Caco-2 (cell line): ENCODE measurements at regions not wholly inside any gene's neighbourhood (a gene's known extent, or its start where the extent isn't known, plus 50 kb on each side); places are given as distances from the start of the nearest gene placed in this dataset.

Source experiments
- BruUV-seq: library from RNA; stranded (reverse); fragments of 400-500 nt; replicated peaks from 2 replicates; lab custom pipeline; 2021; lab: Mats Ljungman, UMichigan
- CTCF ChIA-PET: fragments of 300-600 bp; sonication (Branson Sonifier 250); formaldehyde crosslinking; loops from one replicate; lab custom pipeline; 2022; ENCODE audit warnings: antibody characterized with exemption; lab: Charles Lee
- POLR2A ChIA-PET: fragments of 300-600 bp; sonication (Branson Sonifier 250); formaldehyde crosslinking; loops from one replicate; lab custom pipeline; 2022; ENCODE audit warnings: antibody characterized with exemption; lab: Charles Lee
- DNase-seq, 2 experiments: peaks; one replicate each; pipeline versions ENCODE4 v3.0.0 to v3.0.0-alpha.2; 2020 to 2022
- H3K27me3 ChIP-seq: replicated peaks from 2 replicates; pipeline ENCODE4 v1.6.0; 2011; ENCODE audit warnings: low read length; ENCODE audit not compliant: control insufficient read depth, insufficient read depth
- H3K36me3 ChIP-seq: 2 replicates; pipeline ENCODE4 v1.5.1; 2011; ENCODE audit warnings: low read length; ENCODE audit not compliant: control insufficient read depth, insufficient read depth
- H3K4me1 ChIP-seq: fragments of 250-450 bp; sonication (Bioruptor Pico); 2 replicates; pipeline ENCODE4 v1.5.1; 2020; ENCODE audit warnings: mild to moderate bottlenecking
- H3K4me3 ChIP-seq: 2 replicates; pipeline ENCODE4 v1.5.1; 2011; ENCODE audit warnings: low read depth, mild to moderate bottlenecking, control low read depth, low read length
- H3K9me3 ChIP-seq: fragments of 250-450 bp; sonication (Bioruptor Pico); 2 replicates; pipeline ENCODE4 v1.5.1; 2020; ENCODE audit warnings: mild to moderate bottlenecking, moderate library complexity
- H3K27ac Mint-ChIP-seq: one replicate; pipeline ENCODE4 v1.8.0; 2022; ENCODE audit warnings: mixed read lengths; ENCODE audit not compliant: unreplicated experiment
- H3K27me3 Mint-ChIP-seq: one replicate; pipeline ENCODE4 v1.8.0; 2022; ENCODE audit warnings: mixed read lengths; ENCODE audit not compliant: insufficient read depth, unreplicated experiment
- H3K36me3 Mint-ChIP-seq: one replicate; pipeline ENCODE4 v1.8.0; 2022; ENCODE audit warnings: mild to moderate bottlenecking, mixed read lengths; ENCODE audit not compliant: insufficient read depth, unreplicated experiment
- H3K4me1 Mint-ChIP-seq: one replicate; pipeline ENCODE4 v1.8.0; 2022; ENCODE audit warnings: low read depth, mixed read lengths; ENCODE audit not compliant: unreplicated experiment
- H3K4me3 Mint-ChIP-seq: one replicate; pipeline ENCODE4 v1.8.0; 2022; ENCODE audit warnings: mild to moderate bottlenecking, moderate library complexity, mixed read lengths; ENCODE audit not compliant: unreplicated experiment
- H3K9me3 Mint-ChIP-seq: one replicate; pipeline ENCODE4 v1.8.0; 2022; ENCODE audit warnings: mixed read lengths; ENCODE audit not compliant: unreplicated experiment
- CTCF ChIP-seq, 2 experiments: fragments of 200-600 bp in 1 of 2; IDR thresholded peaks; 1 replicate in 1 of 2; 2 replicates in 1 of 2; pipeline versions ENCODE4 v1.5.1 to v1.8.0; 2011 to 2022; ENCODE audit warnings: antibody characterized with exemption in 1 of 2, control low read depth in 1 of 2, inconsistent platforms in 1 of 2, low read depth in 1 of 2, low read length in 1 of 2, mild to moderate bottlenecking in 1 of 2, moderate library complexity in 1 of 2; ENCODE audit not compliant: insufficient read depth in 1 of 2, severe bottlenecking in 1 of 2, unreplicated experiment in 1 of 2
- intact Hi-C: fragments of 100-400 bp; cut with micrococcal nuclease; formaldehyde crosslinking; loops from one replicate; pipeline ENCODE4 v1.10.0; 2022; ENCODE audit not compliant: unreplicated experiment

- H3K4me1 Mint-ChIP-seq, result peaks cover 13% of the 10 kb centered on the region
- Histone ChIP-seq H3K9me3 (no peaks in the 10 kb centered on the region), H3K4me3 (no peak overlapping the region), H3K36me3 (no peaks in the 10 kb centered on the region; the same call in 1 of the 2 replicates), H3K27me3 (no peaks in the 10 kb centered on the region), H3K4me1 (no peaks in the 10 kb centered on the region)
- no peak overlapping the region for H3K4me3 Mint-ChIP-seq
- CTCF ChIA-PET, result no interaction called here
- BruUV-seq, result no TSS peak
- H3K27me3 Mint-ChIP-seq, result no peaks in the 10 kb centered on the region
- TF ChIP-seq CTCF (IDR thresholded peaks at IDR 0.05; ENCODE audit: insufficient read depth in 1 of 2, low read depth in 1 of 2, low read length in 1 of 2, severe bottlenecking in 1 of 2, unreplicated experiment in 1 of 2), result no peak
- no peaks in the 10 kb centered on the region for H3K9me3 Mint-ChIP-seq
- POLR2A ChIA-PET, result no interaction called here
- no peak overlapping the region for H3K27ac Mint-ChIP-seq
- DNase-seq, result no peak
- peaks cover 66% of the 10 kb centered on the region for H3K36me3 Mint-ChIP-seq
- intact Hi-C loops, result no loop called here
Measured at GRCh38 chr11:17157761-17158160, 50.0 kb downstream of the PIK3C2A start.

DNA sequence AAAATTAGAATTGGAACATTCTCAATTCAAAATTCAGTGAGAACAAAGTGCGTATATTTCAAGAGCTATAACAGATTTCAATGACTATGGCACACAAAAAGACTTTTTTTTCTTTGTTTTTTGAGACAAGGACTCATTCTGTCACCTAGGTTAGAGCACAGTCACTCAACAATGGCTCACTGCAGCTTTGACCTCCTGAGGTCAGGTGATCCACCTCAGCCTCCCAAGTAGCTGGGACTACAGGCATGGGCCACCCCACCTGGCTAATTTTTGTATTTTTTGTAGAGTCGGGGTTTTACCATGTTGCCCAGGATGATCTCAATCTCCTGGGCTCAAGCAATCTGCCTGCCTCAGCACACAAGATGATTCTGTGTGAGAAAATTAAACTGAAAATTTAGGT, 51.5 kb downstream of the PIK3C2A start:
- no TSS peak for BruUV-seq

GRCh38 chr11:17154409-17155159, 53.2 kb downstream of the PIK3C2A start:
- intact Hi-C loops, result no loop called here
- Histone ChIP-seq H3K4me1 (no peaks in the 10 kb centered on the region), H3K9me3 (no peaks in the 10 kb centered on the region), H3K27me3 (no peaks in the 10 kb centered on the region), H3K36me3 (no peaks in the 10 kb centered on the region; the same call in 1 of the 2 replicates), H3K4me3 (no peak overlapping the region)
- no peaks in the 10 kb centered on the region for H3K27me3 Mint-ChIP-seq
- H3K4me3 Mint-ChIP-seq, result no peak overlapping the region
- DNase-seq, result no peak
- TF ChIP-seq CTCF (IDR thresholded peaks at IDR 0.05; ENCODE audit: insufficient read depth in 1 of 2, low read depth in 1 of 2, low read length in 1 of 2, severe bottlenecking in 1 of 2, unreplicated experiment in 1 of 2), result no peak
- BruUV-seq, result no TSS peak
- ChIA-PET POLR2A (no interaction called here), CTCF (no interaction called here)
- H3K9me3 Mint-ChIP-seq, result no peaks in the 10 kb centered on the region
- no peaks in the 10 kb centered on the region for H3K4me1 Mint-ChIP-seq
- no peak overlapping the region for H3K27ac Mint-ChIP-seq
- peaks cover 45% of the 10 kb centered on the region for H3K36me3 Mint-ChIP-seq

More for the DNA sequence above, 51.5 kb downstream of the PIK3C2A start:
- no peak for TF ChIP-seq CTCF (IDR thresholded peaks at IDR 0.05; ENCODE audit: insufficient read depth in 1 of 2, low read depth in 1 of 2, low read length in 1 of 2, severe bottlenecking in 1 of 2, unreplicated experiment in 1 of 2)
- ChIA-PET CTCF (no interaction called here), POLR2A (no interaction called here)
- Mint-ChIP-seq H3K4me3 (no peak overlapping the region), H3K4me1 (peaks cover 13% of the 10 kb centered on the region), H3K9me3 (no peaks in the 10 kb centered on the region), H3K27me3 (no peaks in the 10 kb centered on the region), H3K27ac (no peak overlapping the region), H3K36me3 (peaks cover 58% of the 10 kb centered on the region)
- H3K9me3 ChIP-seq, result no peaks in the 10 kb centered on the region
- H3K4me3 ChIP-seq, result no peak overlapping the region
- intact Hi-C loops, result no loop called here
- no peak for DNase-seq
- H3K36me3 ChIP-seq, result no peaks in the 10 kb centered on the region; the same call in 1 of the 2 replicates
- no peaks in the 10 kb centered on the region for H3K4me1 ChIP-seq
- no peaks in the 10 kb centered on the region for H3K27me3 ChIP-seq
